ENCODE measurements at regions not wholly inside any gene's neighbourhood (a gene's known extent, or its start where the extent isn't known, plus 50 kb on each side); places are given as distances from the start of the nearest gene placed in this dataset.

GRCh38 chr6:144870782-144871181 lies 585.6 kb downstream of the UTRN start:
- H3K4me3 ChIP-seq (ENCODE audit: low read length): no peak overlapping the region
- no peak for DNase-seq (ENCODE audit: low read depth)
- TF ChIP-seq, protein P1, sequence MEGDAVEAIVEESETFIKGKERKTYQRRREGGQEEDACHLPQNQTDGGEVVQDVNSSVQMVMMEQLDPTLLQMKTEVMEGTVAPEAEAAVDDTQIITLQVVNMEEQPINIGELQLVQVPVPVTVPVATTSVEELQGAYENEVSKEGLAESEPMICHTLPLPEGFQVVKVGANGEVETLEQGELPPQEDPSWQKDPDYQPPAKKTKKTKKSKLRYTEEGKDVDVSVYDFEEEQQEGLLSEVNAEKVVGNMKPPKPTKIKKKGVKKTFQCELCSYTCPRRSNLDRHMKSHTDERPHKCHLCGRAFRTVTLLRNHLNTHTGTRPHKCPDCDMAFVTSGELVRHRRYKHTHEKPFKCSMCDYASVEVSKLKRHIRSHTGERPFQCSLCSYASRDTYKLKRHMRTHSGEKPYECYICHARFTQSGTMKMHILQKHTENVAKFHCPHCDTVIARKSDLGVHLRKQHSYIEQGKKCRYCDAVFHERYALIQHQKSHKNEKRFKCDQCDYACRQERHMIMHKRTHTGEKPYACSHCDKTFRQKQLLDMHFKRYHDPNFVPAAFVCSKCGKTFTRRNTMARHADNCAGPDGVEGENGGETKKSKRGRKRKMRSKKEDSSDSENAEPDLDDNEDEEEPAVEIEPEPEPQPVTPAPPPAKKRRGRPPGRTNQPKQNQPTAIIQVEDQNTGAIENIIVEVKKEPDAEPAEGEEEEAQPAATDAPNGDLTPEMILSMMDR (conservative IDR thresholded peaks at IDR 0.05; ENCODE audit: low read length): no peak

GRCh38 chr6:144873623-144874378 lies 588.7 kb downstream of the UTRN start:
- TF ChIP-seq, protein P1 (conservative IDR thresholded peaks at IDR 0.05; ENCODE audit: low read length): no peak
- no peak overlapping the region for H3K4me3 ChIP-seq (ENCODE audit: low read length)
- DNase-seq (ENCODE audit: low read depth): no peak

DNA sequence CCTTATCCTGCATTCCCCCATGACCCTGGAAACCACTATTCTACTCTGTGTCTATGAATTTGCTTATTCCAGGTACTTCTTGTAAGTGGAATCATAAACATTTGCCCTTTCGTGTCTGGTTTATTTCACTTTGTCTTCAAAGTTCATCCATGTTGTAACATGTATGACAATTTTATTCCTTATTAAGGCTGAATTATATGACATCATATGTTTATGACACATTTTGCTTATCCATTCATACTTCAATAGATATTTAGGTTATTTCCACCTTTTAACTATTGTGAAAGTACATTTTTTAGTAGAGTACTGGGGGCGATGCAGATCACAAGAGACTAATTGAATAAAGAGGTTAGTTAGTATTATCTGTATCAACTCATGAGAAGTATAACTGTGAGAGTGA lies 591.6 kb downstream of the UTRN start:
- TF ChIP-seq, protein P1 (conservative IDR thresholded peaks at IDR 0.05; ENCODE audit: low read length): no peak
- DNase-seq (ENCODE audit: low read depth): no peak
- no peak overlapping the region for H3K4me3 ChIP-seq (ENCODE audit: low read length)

- H3K4me3 ChIP-seq (ENCODE audit: low read length): no peak overlapping the region
- TF ChIP-seq, protein P1 (conservative IDR thresholded peaks at IDR 0.05; ENCODE audit: low read length): no peak
- DNase-seq (ENCODE audit: low read depth): no peak
These were observed 592.0 kb downstream of the UTRN start for GRCh38 chr6:144877118-144877517.

DNA sequence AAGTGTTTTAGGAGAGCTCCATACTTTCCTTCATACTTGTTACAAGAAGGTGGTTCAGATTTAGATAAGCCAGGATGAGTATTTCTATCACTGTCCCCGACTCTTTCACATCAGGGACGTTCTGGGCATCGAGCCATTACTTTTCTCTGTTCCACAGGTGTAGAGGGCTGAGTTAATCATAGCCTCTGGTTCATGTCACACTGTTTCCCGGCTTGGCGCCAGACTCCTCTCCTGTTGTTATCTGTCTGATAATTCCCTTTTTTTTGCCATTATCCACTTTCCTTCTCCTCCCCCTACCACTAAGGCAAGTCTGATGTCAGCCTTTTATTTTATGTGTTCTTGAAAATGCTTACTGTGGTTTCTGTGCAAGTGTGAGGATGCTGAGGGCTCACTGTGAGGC lies 593.4 kb downstream of the UTRN start:
- TF ChIP-seq, protein P1 (conservative IDR thresholded peaks at IDR 0.05; ENCODE audit: low read length): no peak
- H3K4me3 ChIP-seq (ENCODE audit: low read length): no peak overlapping the region
- no peak for DNase-seq (ENCODE audit: low read depth)

GRCh38 chr6:144879436-144879835 lies 594.3 kb downstream of the UTRN start:
- no peak for DNase-seq (ENCODE audit: low read depth)
- TF ChIP-seq, protein P1 (conservative IDR thresholded peaks at IDR 0.05; ENCODE audit: low read length): no peak
- no peak overlapping the region for H3K4me3 ChIP-seq (ENCODE audit: low read length)

- TF ChIP-seq, protein P1 (conservative IDR thresholded peaks at IDR 0.05; ENCODE audit: low read length): no peak
- H3K4me3 ChIP-seq (ENCODE audit: low read length): no peak overlapping the region
- no peak for DNase-seq (ENCODE audit: low read depth)
These were observed 597.3 kb downstream of the UTRN start for GRCh38 chr6:144882425-144882824.

All from AG10803 (cell line).